ENCODE measurements at regions not wholly inside any gene's neighbourhood (a gene's known extent, or its start where the extent isn't known, plus 50 kb on each side); places are given as distances from the start of the nearest gene placed in this dataset.

- H3K27me3 ChIP-seq (ENCODE audit: insufficient read depth, poor library complexity, severe bottlenecking): no peaks in the 10 kb centered on the region
- TF ChIP-seq CTCF (IDR thresholded peaks at IDR 0.05; ENCODE audit: insufficient read depth, low read length) (no peak), REST (IDR thresholded peaks at IDR 0.05; ENCODE audit: insufficient replicate concordance, low read depth) (no peak), SPI1 (IDR thresholded peaks at IDR 0.05; ENCODE audit: borderline replicate concordance, low read depth) (no peak), GABPA (IDR thresholded peaks at IDR 0.05; ENCODE audit: low read depth) (no peak), POLR2AphosphoS5 (IDR thresholded peaks at IDR 0.05; ENCODE audit: low read depth) (no peak)
- H3K27ac ChIP-seq (replicated peaks): no peak overlapping the region
- H3K4me3 ChIP-seq (replicated peaks; ENCODE audit: insufficient read depth, low read length): no peak overlapping the region
- DNase-seq (ENCODE audit: low read depth in 1 of 2, low spot score in 1 of 2): no peak
Measured at GRCh38 chr13:76123548-76123947, 487.4 kb downstream of the LMO7 start.

- H3K27me3 ChIP-seq (ENCODE audit: insufficient read depth, poor library complexity, severe bottlenecking): no peaks in the 10 kb centered on the region
- no peak overlapping the region for H3K27ac ChIP-seq (replicated peaks)
- H3K4me3 ChIP-seq (replicated peaks; ENCODE audit: insufficient read depth, low read length): no peak overlapping the region
- TF ChIP-seq SPI1 (IDR thresholded peaks at IDR 0.05; ENCODE audit: borderline replicate concordance, low read depth) (no peak), CTCF (IDR thresholded peaks at IDR 0.05; ENCODE audit: insufficient read depth, low read length) (no peak), POLR2AphosphoS5 (IDR thresholded peaks at IDR 0.05; ENCODE audit: low read depth) (no peak), REST (IDR thresholded peaks at IDR 0.05; ENCODE audit: insufficient replicate concordance, low read depth) (no peak), GABPA (IDR thresholded peaks at IDR 0.05; ENCODE audit: low read depth) (no peak)
- DNase-seq (ENCODE audit: low read depth in 1 of 2, low spot score in 1 of 2): no peak
Measured at GRCh38 chr13:76116751-76117360, 480.7 kb downstream of the LMO7 start.

- no peak for DNase-seq (ENCODE audit: low read depth in 1 of 2, low spot score in 1 of 2)
- Histone ChIP-seq H3K4me3 (replicated peaks; ENCODE audit: insufficient read depth, low read length) (no peak overlapping the region), H3K27me3 (ENCODE audit: insufficient read depth, poor library complexity, severe bottlenecking) (no peaks in the 10 kb centered on the region), H3K27ac (replicated peaks) (no peak overlapping the region)
- TF ChIP-seq CTCF (IDR thresholded peaks at IDR 0.05; ENCODE audit: insufficient read depth, low read length) (no peak), REST (IDR thresholded peaks at IDR 0.05; ENCODE audit: insufficient replicate concordance, low read depth) (no peak), SPI1 (IDR thresholded peaks at IDR 0.05; ENCODE audit: borderline replicate concordance, low read depth) (no peak), POLR2AphosphoS5 (IDR thresholded peaks at IDR 0.05; ENCODE audit: low read depth) (no peak)
Measured at GRCh38 chr13:76106763-76107162, 470.6 kb downstream of the LMO7 start.
